ENCODE measurements at regions not wholly inside any gene's neighbourhood (a gene's known extent, or its start where the extent isn't known, plus 50 kb on each side); places are given as distances from the start of the nearest gene placed in this dataset.

DNA sequence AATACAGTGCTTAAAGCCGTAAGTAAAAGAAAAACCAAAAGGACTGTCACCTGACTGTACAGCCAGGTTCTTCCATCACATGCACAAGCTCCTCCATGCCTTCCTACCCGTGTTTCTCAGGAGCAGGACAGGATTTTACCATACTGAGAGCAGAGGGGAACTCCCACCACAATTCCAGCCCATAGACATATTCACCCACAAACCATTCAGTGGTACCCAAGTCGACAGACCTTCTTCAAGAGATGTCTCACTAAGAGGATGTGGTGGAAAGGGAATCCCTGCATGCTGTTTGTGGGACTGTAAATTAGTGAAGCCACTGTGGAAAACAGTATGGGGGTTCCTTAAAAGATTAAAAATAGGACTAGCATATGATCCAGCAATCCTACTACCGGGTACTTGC is 66.9 kb upstream of the DOCK9 start:
- H3K9me3 ChIP-seq = no peaks in the 10 kb centered on the region
- intact Hi-C loops (cut with DNase I) = no loop called here
- TF ChIP-seq, protein P1, sequence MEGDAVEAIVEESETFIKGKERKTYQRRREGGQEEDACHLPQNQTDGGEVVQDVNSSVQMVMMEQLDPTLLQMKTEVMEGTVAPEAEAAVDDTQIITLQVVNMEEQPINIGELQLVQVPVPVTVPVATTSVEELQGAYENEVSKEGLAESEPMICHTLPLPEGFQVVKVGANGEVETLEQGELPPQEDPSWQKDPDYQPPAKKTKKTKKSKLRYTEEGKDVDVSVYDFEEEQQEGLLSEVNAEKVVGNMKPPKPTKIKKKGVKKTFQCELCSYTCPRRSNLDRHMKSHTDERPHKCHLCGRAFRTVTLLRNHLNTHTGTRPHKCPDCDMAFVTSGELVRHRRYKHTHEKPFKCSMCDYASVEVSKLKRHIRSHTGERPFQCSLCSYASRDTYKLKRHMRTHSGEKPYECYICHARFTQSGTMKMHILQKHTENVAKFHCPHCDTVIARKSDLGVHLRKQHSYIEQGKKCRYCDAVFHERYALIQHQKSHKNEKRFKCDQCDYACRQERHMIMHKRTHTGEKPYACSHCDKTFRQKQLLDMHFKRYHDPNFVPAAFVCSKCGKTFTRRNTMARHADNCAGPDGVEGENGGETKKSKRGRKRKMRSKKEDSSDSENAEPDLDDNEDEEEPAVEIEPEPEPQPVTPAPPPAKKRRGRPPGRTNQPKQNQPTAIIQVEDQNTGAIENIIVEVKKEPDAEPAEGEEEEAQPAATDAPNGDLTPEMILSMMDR (IDR thresholded peaks at IDR 0.05) = no peak
- H3K27ac ChIP-seq = no peak overlapping the region
- ATAC-seq = no peak
- no peaks in the 10 kb centered on the region for H3K36me3 ChIP-seq
- no peak overlapping the region for H3K4me3 ChIP-seq
- peaks cover 7 to 37% of the 10 kb centered on the region in 2 donors for H3K4me1 ChIP-seq
- H3K27me3 ChIP-seq = peaks cover 0 to 89% of the 10 kb centered on the region in 2 donors
- no peak for DNase-seq

DNA sequence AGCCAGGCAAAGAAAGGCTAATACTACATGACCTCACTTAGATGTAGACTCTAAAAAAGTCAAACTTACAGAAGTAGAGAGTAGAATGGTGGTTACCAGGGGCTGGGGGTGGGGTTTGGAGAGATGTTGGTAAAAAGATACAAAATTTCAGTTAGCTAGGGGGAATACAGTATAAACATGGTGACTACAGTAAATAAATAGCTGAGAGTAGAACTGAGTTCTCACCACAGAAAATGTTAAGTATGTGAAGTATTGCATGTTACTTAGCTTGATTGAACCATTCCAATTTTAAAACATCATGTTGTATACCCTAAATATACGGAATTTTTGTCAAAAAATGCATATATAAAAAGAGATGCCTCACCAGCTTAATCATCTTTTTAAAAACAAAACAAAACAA is 67.5 kb upstream of the DOCK9 start:
- intact Hi-C loops (cut with DNase I) = no loop called here
- H3K27ac ChIP-seq = peak overlapping the region; percentile 0 to 77
- TF ChIP-seq, protein P1 (IDR thresholded peaks at IDR 0.05) = no peak
- no peak for DNase-seq
- no peak overlapping the region for H3K4me3 ChIP-seq
- peaks cover 0 to 89% of the 10 kb centered on the region in 2 donors for H3K27me3 ChIP-seq
- H3K9me3 ChIP-seq = no peaks in the 10 kb centered on the region
- H3K36me3 ChIP-seq = no peaks in the 10 kb centered on the region
- peak; percentile 4 for ATAC-seq
- peaks cover 7 to 37% of the 10 kb centered on the region in 2 donors for H3K4me1 ChIP-seq

GRCh38 chr13:99046851-99047250 is 69.0 kb upstream of the DOCK9 start:
- no peaks in the 10 kb centered on the region for H3K9me3 ChIP-seq
- TF ChIP-seq, protein P1 (IDR thresholded peaks at IDR 0.05) = no peak
- H3K4me3 ChIP-seq = no peak overlapping the region
- peaks cover 0 to 89% of the 10 kb centered on the region in 2 donors for H3K27me3 ChIP-seq
- H3K4me1 ChIP-seq = peaks cover 7 to 38% of the 10 kb centered on the region in 2 donors
- ATAC-seq = no peak
- H3K36me3 ChIP-seq = no peaks in the 10 kb centered on the region
- peak overlapping the region; percentile 0 to 77 for H3K27ac ChIP-seq
- no peak for DNase-seq
- intact Hi-C loops (cut with DNase I) = no loop called here

GRCh38 chr13:99050983-99051488 is 73.2 kb upstream of the DOCK9 start:
- Histone ChIP-seq H3K4me1 (peaks cover 9 to 30% of the 10 kb centered on the region in 2 donors), H3K36me3 (no peaks in the 10 kb centered on the region), H3K27me3 (peaks cover 0 to 94% of the 10 kb centered on the region in 2 donors), H3K27ac (no peak overlapping the region), H3K4me3 (no peak overlapping the region), H3K9me3 (no peaks in the 10 kb centered on the region)
- intact Hi-C loops (cut with DNase I) = no loop called here
- TF ChIP-seq, protein P1 (IDR thresholded peaks at IDR 0.05) = no peak
- DNase-seq (no peak), ATAC-seq (no peak)

GRCh38 chr13:99051768-99052455 is 74.0 kb upstream of the DOCK9 start:
- H3K9me3 ChIP-seq = no peaks in the 10 kb centered on the region
- DNase-seq = no peak
- intact Hi-C loops (cut with DNase I) = no loop called here
- peaks cover 0 to 100% of the 10 kb centered on the region in 2 donors for H3K27me3 ChIP-seq
- H3K4me3 ChIP-seq = no peak overlapping the region
- H3K36me3 ChIP-seq = no peaks in the 10 kb centered on the region
- TF ChIP-seq, protein P1 (IDR thresholded peaks at IDR 0.05) = no peak
- H3K27ac ChIP-seq = no peak overlapping the region
- no peak for ATAC-seq
- peaks cover 13 to 30% of the 10 kb centered on the region in 2 donors for H3K4me1 ChIP-seq

Data from left lung (tissue), 4 donors.